ENCODE measurements at regions not wholly inside any gene's neighbourhood (a gene's known extent, or its start where the extent isn't known, plus 50 kb on each side); places are given as distances from the start of the nearest gene placed in this dataset.

GRCh38 chr15:66852064-66852905 lies 150.2 kb downstream of the SMAD6 start:
- H3K4me3 ChIP-seq (ENCODE audit: low read depth, low read length) = no peak overlapping the region
- TF ChIP-seq CTCF (IDR thresholded peaks at IDR 0.05; ENCODE audit: low read depth, low read length) = no peak

GRCh38 chr15:66854012-66854965 lies 152.3 kb downstream of the SMAD6 start:
- TF ChIP-seq CTCF (IDR thresholded peaks at IDR 0.05; ENCODE audit: low read depth, low read length) = no peak
- H3K4me3 ChIP-seq (ENCODE audit: low read depth, low read length) = no peak overlapping the region

GRCh38 chr15:66855041-66855440 lies 153.0 kb downstream of the SMAD6 start:
- no peak overlapping the region for H3K4me3 ChIP-seq (ENCODE audit: low read depth, low read length)

GRCh38 chr15:66857694-66858093 lies 155.7 kb downstream of the SMAD6 start:
- no peak overlapping the region for H3K4me3 ChIP-seq (ENCODE audit: low read depth, low read length)
- no peak for TF ChIP-seq CTCF (IDR thresholded peaks at IDR 0.05; ENCODE audit: low read depth, low read length)

More at GRCh38 chr15:66855041-66855440, 153.0 kb downstream of the SMAD6 start:
- TF ChIP-seq CTCF (IDR thresholded peaks at IDR 0.05; ENCODE audit: low read depth, low read length) = no peak

- TF ChIP-seq CTCF (IDR thresholded peaks at IDR 0.05; ENCODE audit: low read depth, low read length) = no peak
- no peak overlapping the region for H3K4me3 ChIP-seq (ENCODE audit: low read depth, low read length)
Measured at GRCh38 chr15:66858423-66859207, 156.6 kb downstream of the SMAD6 start.

GRCh38 chr15:66859688-66860253 lies 157.7 kb downstream of the SMAD6 start:
- H3K4me3 ChIP-seq (ENCODE audit: low read depth, low read length) = no peak overlapping the region
- TF ChIP-seq CTCF (IDR thresholded peaks at IDR 0.05; ENCODE audit: low read depth, low read length) = no peak

Data from WI38 (cell line).